ENCODE measurements at regions not wholly inside any gene's neighbourhood (a gene's known extent, or its start where the extent isn't known, plus 50 kb on each side); places are given as distances from the start of the nearest gene placed in this dataset.

GRCh38 chr22:47389201-47389600 lies 626.8 kb downstream of the TBC1D22A start:
- no peak for DNase-seq (ENCODE audit: low read depth)

- DNase-seq (ENCODE audit: low read depth) = no peak
These were observed 626.3 kb downstream of the TBC1D22A start for GRCh38 chr22:47388778-47389177.

- DNase-seq (ENCODE audit: low read depth) = no peak
These were observed 625.9 kb downstream of the TBC1D22A start for GRCh38 chr22:47388331-47388730.

- peak; percentile 49 for DNase-seq (ENCODE audit: low read depth)
These were observed 624.5 kb downstream of the TBC1D22A start for GRCh38 chr22:47386812-47387510.

GRCh38 chr22:47384977-47385376 lies 622.5 kb downstream of the TBC1D22A start:
- no peak for DNase-seq (ENCODE audit: low read depth)

GRCh38 chr22:47382164-47382890 lies 619.9 kb downstream of the TBC1D22A start:
- DNase-seq (ENCODE audit: low read depth) = no peak

GRCh38 chr22:47381240-47381639 lies 618.8 kb downstream of the TBC1D22A start:
- DNase-seq (ENCODE audit: low read depth) = no peak

- no peak for DNase-seq (ENCODE audit: low read depth)
These were observed 618.2 kb downstream of the TBC1D22A start for GRCh38 chr22:47380692-47381091.

- DNase-seq (ENCODE audit: low read depth) = no peak
These were observed 616.6 kb downstream of the TBC1D22A start for GRCh38 chr22:47379037-47379436.

- DNase-seq (ENCODE audit: low read depth) = no peak
These were observed 615.6 kb downstream of the TBC1D22A start for GRCh38 chr22:47377926-47378560.

GRCh38 chr22:47376901-47377505 lies 614.6 kb downstream of the TBC1D22A start:
- no peak for DNase-seq (ENCODE audit: low read depth)

- DNase-seq (ENCODE audit: low read depth) = no peak
These were observed 613.9 kb downstream of the TBC1D22A start for GRCh38 chr22:47376322-47376700.

- DNase-seq (ENCODE audit: low read depth) = no peak
These were observed 613.3 kb downstream of the TBC1D22A start for GRCh38 chr22:47375621-47376321.

GRCh38 chr22:47374901-47375575 lies 612.6 kb downstream of the TBC1D22A start:
- no peak for DNase-seq (ENCODE audit: low read depth)

- no peak for DNase-seq (ENCODE audit: low read depth)
These were observed 611.9 kb downstream of the TBC1D22A start for GRCh38 chr22:47374273-47374771.

GRCh38 chr22:47373648-47374272 lies 611.3 kb downstream of the TBC1D22A start:
- no peak for DNase-seq (ENCODE audit: low read depth)

GRCh38 chr22:47372596-47373385 lies 610.3 kb downstream of the TBC1D22A start:
- DNase-seq (ENCODE audit: low read depth) = no peak

- no peak for DNase-seq (ENCODE audit: low read depth)
These were observed 609.7 kb downstream of the TBC1D22A start for GRCh38 chr22:47372111-47372581.

GRCh38 chr22:47371263-47372090 lies 609.0 kb downstream of the TBC1D22A start:
- DNase-seq (ENCODE audit: low read depth) = no peak
